DOHH2 (cell line): ENCODE measurements at regions not wholly inside any gene's neighbourhood (a gene's known extent, or its start where the extent isn't known, plus 50 kb on each side); places are given as distances from the start of the nearest gene placed in this dataset.

ENCODE experiments used
- H3F3A ChIP-seq: fragments of 200-600 bp; sonication (generic), shearing (Covaris generic); 2 replicates; pipeline ENCODE4 v1.6.0; 2016; ENCODE audit warnings: antibody characterized with exemption, mild to moderate bottlenecking; ENCODE audit not compliant: control insufficient read depth, insufficient read depth
- H3K27ac ChIP-seq: fragments of 200-600 bp; sonication (generic); 2 replicates; pipeline ENCODE4 v1.5.1; 2014; ENCODE audit warnings: low read depth, mild to moderate bottlenecking, low read length, moderate library complexity
- H3K27me3 ChIP-seq: fragments of 200-600 bp; sonication (generic); 2 replicates; pipeline ENCODE4 v1.6.1; 2014; ENCODE audit warnings: mild to moderate bottlenecking, low read length, mixed read lengths; ENCODE audit not compliant: control insufficient read depth
- H3K36me3 ChIP-seq: fragments of 200-600 bp; sonication (generic); 2 replicates; pipeline ENCODE4 v1.6.1; 2014; ENCODE audit warnings: mild to moderate bottlenecking, low read length, moderate library complexity, mixed read lengths; ENCODE audit not compliant: control insufficient read depth
- H3K4me1 ChIP-seq: fragments of 200-600 bp; sonication (generic); 2 replicates; pipeline ENCODE4 v1.6.1; 2014; ENCODE audit warnings: mild to moderate bottlenecking, low read length, mixed read lengths; ENCODE audit not compliant: control insufficient read depth
- H3K4me2 ChIP-seq: fragments of 200-600 bp; sonication (generic); 2 replicates; pipeline ENCODE4 v1.6.0; 2014; ENCODE audit warnings: mild to moderate bottlenecking, low read length, moderate library complexity
- H3K4me3 ChIP-seq: fragments of 200-600 bp; sonication (generic); 2 replicates; pipeline ENCODE4 v1.5.1; 2014; ENCODE audit warnings: mild to moderate bottlenecking, low read length, mixed read lengths
- H3K79me2 ChIP-seq: fragments of 200-600 bp; sonication (generic); 2 replicates; pipeline ENCODE4 v1.6.1; 2014; ENCODE audit warnings: mild to moderate bottlenecking, low read length, mixed read lengths; ENCODE audit not compliant: control insufficient read depth
- H3K9me2 ChIP-seq: fragments of 200-600 bp; sonication (generic); replicated peaks from 2 replicates; pipeline ENCODE4 v1.6.1; 2014; ENCODE audit warnings: mild to moderate bottlenecking, low read length, mixed read lengths; ENCODE audit not compliant: control insufficient read depth
- H3K9me3 ChIP-seq: fragments of 200-600 bp; sonication (generic); 2 replicates; pipeline ENCODE4 v1.6.1; 2014; ENCODE audit warnings: antibody characterized with exemption, low read length, mixed read lengths; ENCODE audit not compliant: control insufficient read depth, insufficient read depth
- H4K20me1 ChIP-seq: fragments of 200-600 bp; sonication (generic); 2 replicates; pipeline ENCODE4 v1.6.0; 2014; ENCODE audit warnings: low read depth, mild to moderate bottlenecking, antibody characterized with exemption, low read length, moderate library complexity; ENCODE audit not compliant: control insufficient read depth, insufficient read depth
- EZH2phosphoT487 ChIP-seq: fragments of 200-600 bp; sonication (generic); IDR thresholded peaks from 2 replicates; pipeline ENCODE4 v1.6.1; 2017; ENCODE audit warnings: borderline replicate concordance, mild to moderate bottlenecking, antibody characterized with exemption, low read length, moderate library complexity, mixed read lengths
- TF ChIP-seq, protein P1 (sequence below): fragments of 200-600 bp; sonication (generic); IDR thresholded peaks from one replicate; pipeline ENCODE4 v1.5.1; 2014; ENCODE audit warnings: antibody characterized with exemption, mild to moderate bottlenecking, low read depth, low read length; ENCODE audit not compliant: poor library complexity, severe bottlenecking

DNA sequence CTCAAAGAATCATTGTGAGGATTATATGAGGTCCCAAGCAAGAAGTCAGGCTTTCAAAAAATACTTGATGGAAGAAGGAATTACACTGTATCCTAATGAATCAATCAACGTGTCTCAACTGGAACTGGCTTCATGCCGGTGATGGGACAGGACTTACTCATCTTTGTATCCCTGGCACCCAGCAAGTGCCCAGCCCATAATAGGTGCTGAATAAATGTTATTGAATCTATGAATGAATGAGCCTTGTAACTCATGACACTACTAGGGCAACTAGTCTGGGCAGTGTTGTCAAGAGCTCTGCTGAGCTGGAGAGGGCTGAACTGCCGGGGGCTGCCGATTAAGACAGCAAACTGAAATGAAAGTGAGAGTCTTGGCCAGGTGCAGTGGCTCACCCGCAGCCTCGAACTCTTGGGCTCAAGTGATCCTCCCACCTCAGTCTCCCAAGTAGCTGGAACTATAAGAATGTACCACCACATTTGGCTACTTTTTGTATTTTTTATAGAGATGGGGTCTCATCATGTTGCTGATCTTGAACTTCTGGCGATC is 87.2 kb upstream of the KIF5B start:
- Histone ChIP-seq H3K27me3 (no peaks in the 10 kb centered on the region), H3K36me3 (no peaks in the 10 kb centered on the region), H3K9me3 (no peaks in the 10 kb centered on the region), H3K27ac (no peak overlapping the region), H3F3A (no peaks in the 10 kb centered on the region), H3K79me2 (no peaks in the 10 kb centered on the region), H3K4me3 (no peak overlapping the region), H4K20me1 (no peaks in the 10 kb centered on the region), H3K4me1 (no peaks in the 10 kb centered on the region), H3K4me2 (no peak overlapping the region), H3K9me2 (no peaks in the 10 kb centered on the region)
- TF ChIP-seq EZH2phosphoT487: no peak
- TF ChIP-seq, protein P1, sequence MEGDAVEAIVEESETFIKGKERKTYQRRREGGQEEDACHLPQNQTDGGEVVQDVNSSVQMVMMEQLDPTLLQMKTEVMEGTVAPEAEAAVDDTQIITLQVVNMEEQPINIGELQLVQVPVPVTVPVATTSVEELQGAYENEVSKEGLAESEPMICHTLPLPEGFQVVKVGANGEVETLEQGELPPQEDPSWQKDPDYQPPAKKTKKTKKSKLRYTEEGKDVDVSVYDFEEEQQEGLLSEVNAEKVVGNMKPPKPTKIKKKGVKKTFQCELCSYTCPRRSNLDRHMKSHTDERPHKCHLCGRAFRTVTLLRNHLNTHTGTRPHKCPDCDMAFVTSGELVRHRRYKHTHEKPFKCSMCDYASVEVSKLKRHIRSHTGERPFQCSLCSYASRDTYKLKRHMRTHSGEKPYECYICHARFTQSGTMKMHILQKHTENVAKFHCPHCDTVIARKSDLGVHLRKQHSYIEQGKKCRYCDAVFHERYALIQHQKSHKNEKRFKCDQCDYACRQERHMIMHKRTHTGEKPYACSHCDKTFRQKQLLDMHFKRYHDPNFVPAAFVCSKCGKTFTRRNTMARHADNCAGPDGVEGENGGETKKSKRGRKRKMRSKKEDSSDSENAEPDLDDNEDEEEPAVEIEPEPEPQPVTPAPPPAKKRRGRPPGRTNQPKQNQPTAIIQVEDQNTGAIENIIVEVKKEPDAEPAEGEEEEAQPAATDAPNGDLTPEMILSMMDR: no peak

DNA sequence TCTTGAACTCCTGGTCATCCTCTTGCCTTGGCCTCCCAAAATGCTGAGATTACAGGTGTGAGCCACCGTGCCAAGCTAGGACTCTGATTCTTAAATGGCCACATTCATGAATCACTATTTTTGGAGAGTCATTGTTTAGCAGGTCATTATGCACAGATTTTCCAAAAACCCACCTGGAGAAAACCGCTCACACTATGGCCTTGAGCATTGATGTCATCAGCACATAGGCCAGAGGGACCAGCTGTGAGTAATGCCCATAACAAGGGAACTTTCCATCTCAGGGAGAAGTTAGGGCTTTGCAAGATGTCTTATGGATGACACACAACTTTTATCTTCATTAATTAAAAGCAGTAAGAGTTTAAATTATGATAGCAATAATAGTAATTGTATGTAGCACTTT is 86.4 kb upstream of the KIF5B start:
- H3K4me3 ChIP-seq: no peak overlapping the region
- no peaks in the 10 kb centered on the region for H3K27me3 ChIP-seq
- H4K20me1 ChIP-seq: no peaks in the 10 kb centered on the region
- TF ChIP-seq, protein P1: no peak
- no peak for TF ChIP-seq EZH2phosphoT487
- no peaks in the 10 kb centered on the region for H3K9me2 ChIP-seq
- H3K79me2 ChIP-seq: no peaks in the 10 kb centered on the region
- H3K27ac ChIP-seq: no peak overlapping the region
- H3K9me3 ChIP-seq: no peaks in the 10 kb centered on the region
- H3K4me2 ChIP-seq: no peak overlapping the region
- no peaks in the 10 kb centered on the region for H3K4me1 ChIP-seq
- H3F3A ChIP-seq: no peaks in the 10 kb centered on the region
- H3K36me3 ChIP-seq: no peaks in the 10 kb centered on the region

DNA sequence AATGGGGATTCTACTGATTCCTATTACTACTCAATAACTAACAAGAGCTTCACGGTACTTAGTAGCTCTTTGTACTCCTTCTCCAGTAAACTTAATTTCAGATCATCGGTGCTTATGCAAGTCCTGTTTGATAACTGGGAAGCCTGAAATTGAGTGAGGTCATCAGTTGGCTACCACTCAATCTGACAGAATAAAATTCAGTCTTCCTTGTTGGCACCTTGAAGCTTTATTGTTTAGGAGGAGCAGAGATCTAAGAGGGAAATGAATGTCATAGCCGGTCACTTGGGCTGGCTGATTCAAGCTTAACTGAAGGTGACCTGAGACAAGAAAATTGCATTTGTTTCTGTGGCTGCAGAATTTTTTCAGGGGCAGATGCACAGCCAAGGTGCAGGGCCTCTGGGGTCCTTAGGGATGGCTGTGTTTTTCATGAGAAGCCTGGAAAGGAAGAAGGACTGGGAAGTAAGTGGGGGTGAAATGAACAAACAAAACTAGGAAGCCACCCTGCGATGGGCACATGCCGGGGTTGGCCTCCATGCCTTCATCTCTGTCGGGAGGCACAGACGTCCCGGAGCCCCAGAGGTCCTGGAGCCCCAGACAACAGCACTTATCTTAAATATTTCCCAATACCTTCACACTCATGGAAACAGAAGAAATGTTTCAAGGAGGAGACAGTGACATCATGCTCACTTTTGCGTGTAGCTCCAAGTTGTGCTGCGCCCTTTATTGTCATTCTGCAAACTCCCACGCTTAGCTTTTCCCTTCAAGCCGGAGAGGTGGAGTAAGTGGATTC is 85.0 kb upstream of the KIF5B start:
- H3K79me2 ChIP-seq: no peaks in the 10 kb centered on the region
- H3K27ac ChIP-seq: no peak overlapping the region
- no peaks in the 10 kb centered on the region for H3K9me3 ChIP-seq
- H3K4me2 ChIP-seq: no peak overlapping the region
- H4K20me1 ChIP-seq: no peaks in the 10 kb centered on the region
- TF ChIP-seq, protein P1: no peak
- TF ChIP-seq EZH2phosphoT487: no peak
- no peak overlapping the region for H3K4me3 ChIP-seq
- H3K27me3 ChIP-seq: no peaks in the 10 kb centered on the region
- no peaks in the 10 kb centered on the region for H3K9me2 ChIP-seq
- H3K36me3 ChIP-seq: no peaks in the 10 kb centered on the region
- no peaks in the 10 kb centered on the region for H3F3A ChIP-seq
- no peaks in the 10 kb centered on the region for H3K4me1 ChIP-seq
